HG02623 (cell line): ENCODE measurements at regions not wholly inside any gene's neighbourhood (a gene's known extent, or its start where the extent isn't known, plus 50 kb on each side); places are given as distances from the start of the nearest gene placed in this dataset.

Experiments used
- ATAC-seq: cut with Tn5 transposase; IDR thresholded peaks from one replicate; pipeline ENCODE4 v1.9.1; 2021; ENCODE audit warnings: moderate library complexity; ENCODE audit not compliant: unreplicated experiment

DNA sequence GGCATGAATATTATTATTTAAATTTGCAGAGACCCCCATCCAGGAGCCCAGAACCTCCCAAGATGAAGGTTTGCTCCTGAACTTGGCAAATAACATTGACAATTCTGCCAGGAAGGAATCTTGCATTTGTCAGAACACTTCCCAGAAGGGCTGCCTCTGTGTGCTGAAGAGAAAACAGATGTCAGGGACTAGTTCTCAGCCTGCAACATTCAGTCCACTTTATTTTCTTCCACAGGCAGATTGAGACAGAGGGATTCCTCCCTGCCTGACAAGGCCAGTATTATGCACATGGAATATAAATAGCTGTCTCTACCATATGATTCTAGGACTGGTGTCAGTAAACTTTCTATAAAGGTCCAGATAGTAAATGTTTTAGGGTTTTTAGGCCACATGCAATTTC, 171.5 kb upstream of the SIX2 start:
- ATAC-seq = no peak

GRCh38 chr2:45180033-45180746, 170.9 kb upstream of the SIX2 start:
- ATAC-seq = no peak

- ATAC-seq = no peak
Observed at GRCh38 chr2:45178854-45179253, 169.6 kb upstream of the SIX2 start.

DNA sequence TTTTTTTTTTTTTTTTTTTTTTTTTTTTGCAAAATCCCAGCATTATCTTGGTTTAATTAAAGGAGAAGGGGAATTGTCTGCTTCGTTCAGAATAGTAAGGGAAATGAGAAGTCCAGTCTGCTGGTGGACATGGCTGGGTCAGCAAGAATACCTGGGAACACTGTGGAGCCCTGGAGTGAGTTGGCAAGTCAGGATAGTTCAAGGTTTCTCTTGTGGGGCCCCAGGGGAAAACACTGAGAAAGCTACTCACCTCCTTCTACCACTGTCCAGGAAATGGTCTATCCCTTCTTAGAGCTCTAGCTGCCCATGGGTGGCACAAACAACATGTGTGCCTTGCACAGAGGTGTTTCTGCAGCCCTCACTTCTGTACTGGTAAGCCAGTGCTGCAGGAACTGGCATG, 169.1 kb upstream of the SIX2 start:
- ATAC-seq = no peak

GRCh38 chr2:45177870-45178269, 168.6 kb upstream of the SIX2 start:
- ATAC-seq = no peak

DNA sequence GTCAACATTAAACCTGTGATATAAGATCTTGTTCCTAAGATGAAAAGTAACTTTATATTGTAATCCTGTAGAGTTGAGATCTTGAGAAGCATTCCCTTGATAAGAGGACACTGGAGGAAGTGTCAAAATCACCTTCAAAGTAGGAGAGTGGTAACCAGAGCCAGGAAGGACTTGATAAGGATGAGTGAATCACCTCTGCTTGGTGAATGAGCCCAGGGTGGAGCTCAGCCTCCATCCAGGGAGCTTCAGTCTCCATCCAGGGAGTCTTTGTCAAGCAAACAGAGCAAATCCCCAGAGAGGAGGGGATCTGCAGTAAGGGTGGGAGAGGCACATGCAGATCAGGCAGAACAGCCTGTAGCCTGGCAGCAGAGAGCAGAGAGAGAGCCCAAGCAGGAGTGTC, 167.1 kb upstream of the SIX2 start:
- ATAC-seq = no peak

- no peak for ATAC-seq
Observed at GRCh38 chr2:45173513-45173912, 164.3 kb upstream of the SIX2 start.

- no peak for ATAC-seq
Observed at GRCh38 chr2:45172760-45173392, 163.6 kb upstream of the SIX2 start.

DNA sequence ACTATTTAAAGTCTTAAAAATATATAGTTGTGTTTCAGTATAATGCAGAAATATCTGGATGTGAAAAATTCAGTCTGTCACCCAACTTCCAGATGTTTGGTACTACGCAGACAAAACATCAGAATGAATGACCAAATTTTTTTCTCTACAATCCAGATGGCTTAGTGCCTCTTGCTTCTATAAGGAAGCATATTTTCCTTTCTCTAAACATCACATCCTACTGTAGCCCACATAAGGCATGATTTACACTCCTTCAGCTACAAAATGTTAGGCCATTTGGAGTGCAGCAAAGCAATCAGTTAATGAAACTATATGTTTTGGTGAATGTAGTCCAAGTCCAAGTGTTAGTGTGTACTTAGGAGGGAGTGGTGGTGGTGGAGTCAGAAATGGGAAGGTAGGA, 162.9 kb upstream of the SIX2 start:
- ATAC-seq = no peak

DNA sequence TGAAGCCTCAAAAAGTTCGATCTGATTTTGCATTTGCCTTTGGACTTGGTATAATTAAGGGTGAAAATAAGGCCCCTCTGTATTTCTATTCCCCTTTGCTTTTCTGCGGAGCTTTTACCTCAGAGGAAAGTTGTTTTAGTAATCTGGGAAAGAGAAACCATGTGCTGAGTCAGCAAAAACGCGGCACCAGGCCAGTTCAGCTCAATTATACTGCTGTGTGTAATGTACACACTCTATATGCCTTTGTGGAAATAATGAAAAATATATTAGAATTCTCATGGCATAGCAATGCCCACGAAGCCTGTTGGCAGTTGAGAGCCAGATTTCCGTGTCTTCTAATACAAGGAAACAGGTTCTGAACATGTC, 161.9 kb upstream of the SIX2 start:
- no peak for ATAC-seq

- ATAC-seq = no peak
Observed at GRCh38 chr2:45170191-45171135, 161.2 kb upstream of the SIX2 start.

- ATAC-seq = no peak
Observed at GRCh38 chr2:45169339-45170190, 160.3 kb upstream of the SIX2 start.

- ATAC-seq = no peak
Observed at GRCh38 chr2:45168711-45169338, 159.6 kb upstream of the SIX2 start.

GRCh38 chr2:45167920-45168629, 158.8 kb upstream of the SIX2 start:
- ATAC-seq = no peak

GRCh38 chr2:45166229-45166890, 157.1 kb upstream of the SIX2 start:
- ATAC-seq = no peak

DNA sequence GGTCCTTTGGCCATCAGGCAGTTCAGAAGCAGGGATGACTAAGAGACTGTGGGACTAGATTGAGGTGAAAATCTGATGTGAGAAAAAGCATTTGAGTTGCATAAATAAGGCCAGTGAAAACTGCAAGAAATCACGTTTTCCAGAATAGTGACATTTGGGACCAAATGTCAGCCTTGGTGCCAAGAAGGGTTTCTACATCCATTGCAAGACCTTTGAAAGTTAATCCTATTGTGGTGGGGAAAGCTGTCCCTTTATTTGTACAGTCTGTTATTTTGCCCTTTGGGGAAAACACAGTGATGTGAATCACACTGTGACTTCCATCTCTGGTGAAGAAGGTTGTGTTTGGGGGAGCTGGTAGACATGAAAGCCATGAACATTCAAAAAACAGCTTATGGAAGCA, 153.5 kb upstream of the SIX2 start:
- ATAC-seq = no peak

- ATAC-seq = no peak
Observed at GRCh38 chr2:45156605-45157004, 147.4 kb upstream of the SIX2 start.

DNA sequence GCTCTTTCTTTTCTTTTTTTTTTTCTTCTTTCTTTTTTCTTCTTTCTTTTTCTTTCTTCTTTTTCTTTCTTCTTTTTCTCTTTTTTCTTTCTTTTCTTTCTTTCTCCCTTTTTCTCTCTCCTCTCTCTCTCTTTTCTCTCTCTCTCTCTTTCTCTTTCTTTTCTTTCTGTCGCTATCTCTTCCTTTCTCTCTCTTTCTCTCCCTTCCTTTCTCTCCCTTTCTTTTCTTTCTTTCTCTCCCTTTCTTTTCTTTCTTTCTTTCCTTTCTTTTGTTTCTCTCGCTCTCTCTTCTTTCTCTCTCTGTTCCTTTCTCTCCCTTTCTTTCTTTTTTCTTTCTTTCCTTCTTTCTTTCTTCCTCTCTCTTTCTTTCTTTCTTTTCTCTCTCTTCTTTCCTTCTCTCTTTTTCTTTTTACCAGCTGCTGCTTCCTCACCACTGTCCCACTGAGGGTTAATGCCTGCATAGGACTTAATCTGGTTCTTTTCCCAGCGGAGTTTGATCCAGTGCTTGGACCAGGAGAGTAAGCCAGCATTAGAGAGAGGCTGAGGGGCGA, 145.4 kb upstream of the SIX2 start:
- no peak for ATAC-seq

DNA sequence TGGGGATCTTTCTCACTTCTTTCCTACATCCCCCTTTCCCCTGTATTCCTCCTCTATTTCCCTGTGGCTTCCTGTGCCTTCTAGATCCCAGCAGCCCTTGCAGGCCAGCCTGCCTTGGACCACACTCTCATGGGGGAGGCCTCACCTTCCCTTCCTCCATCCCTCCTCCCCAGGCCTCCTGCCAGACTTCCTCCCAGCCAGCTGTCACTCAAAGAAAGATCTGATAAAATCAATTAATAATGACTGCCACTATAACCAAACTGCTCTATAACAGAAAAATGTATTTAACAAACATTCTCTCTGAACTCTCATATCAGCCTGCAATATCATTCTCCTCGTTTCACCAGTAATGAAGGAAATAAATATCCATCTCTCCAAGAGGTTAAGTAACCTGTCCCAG, 144.9 kb upstream of the SIX2 start:
- ATAC-seq = no peak
